PFSK-1 (cell line): ENCODE measurements at regions not wholly inside any gene's neighbourhood (a gene's known extent, or its start where the extent isn't known, plus 50 kb on each side); places are given as distances from the start of the nearest gene placed in this dataset.

Experiments used
- FOXP2 ChIP-seq: optimal IDR thresholded peaks from 2 replicates; pipeline ENCODE3; 2011; ENCODE audit warnings: borderline replicate concordance, control low read depth, inconsistent platforms; ENCODE audit not compliant: insufficient read depth; ENCODE audit errors: extremely low read length, extremely low read depth
- POLR2AphosphoS5 ChIP-seq: IDR thresholded peaks from 2 replicates; pipeline ENCODE4 v1.6.1; 2012; ENCODE audit warnings: low read depth, mild to moderate bottlenecking, control low read depth, low read length, moderate library complexity
- REST ChIP-seq, 2 experiments: IDR thresholded peaks; 2 replicates each; pipeline versions ENCODE4 v1.6.1 to v1.8.0; 2011 to 2012; ENCODE audit warnings: low read depth in 2 of 2, low read length in 2 of 2, control low read depth in 1 of 2, inconsistent platforms in 1 of 2, mild to moderate bottlenecking in 1 of 2, moderate library complexity in 1 of 2; ENCODE audit not compliant: insufficient read depth in 1 of 2
- SIN3A ChIP-seq: IDR thresholded peaks from 2 replicates; pipeline ENCODE4 v1.6.1; 2012; ENCODE audit warnings: mild to moderate bottlenecking, low read length, moderate library complexity, borderline replicate concordance; ENCODE audit not compliant: insufficient read depth
- TAF1 ChIP-seq: IDR thresholded peaks from 2 replicates; pipeline ENCODE4 v1.6.1; 2012; ENCODE audit warnings: low read length, control low read depth, borderline replicate concordance; ENCODE audit not compliant: insufficient read depth

DNA sequence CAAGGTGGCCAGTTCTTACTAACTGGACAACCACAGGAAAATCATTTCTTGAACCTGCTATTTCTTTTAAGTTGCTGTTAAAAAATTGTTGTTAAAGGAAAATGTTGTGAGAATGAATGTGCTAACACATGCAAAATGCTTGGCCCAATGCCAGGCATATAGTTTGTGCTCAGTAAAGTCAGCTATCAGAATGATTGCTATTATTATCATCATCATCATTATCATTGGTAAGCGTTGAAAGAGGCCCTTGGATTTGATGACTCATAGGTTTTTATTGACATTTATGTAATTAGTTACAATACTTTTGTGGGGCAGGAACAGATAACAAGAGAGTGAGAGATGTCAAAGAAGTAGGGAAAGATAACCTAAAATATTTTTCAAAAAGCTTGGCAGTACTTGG, 394.2 kb upstream of the ZEB2 start:
- no peak for TF ChIP-seq POLR2AphosphoS5
- no peak for TF ChIP-seq REST (IDR thresholded peaks at IDR 0.05; ENCODE audit: insufficient read depth in 1 of 2, low read depth in 2 of 2, low read length in 2 of 2)
- no peak for TF ChIP-seq TAF1
- TF ChIP-seq SIN3A: no peak
- no peak for TF ChIP-seq FOXP2
